GM18909 (cell line): ENCODE measurements at regions not wholly inside any gene's neighbourhood (a gene's known extent, or its start where the extent isn't known, plus 50 kb on each side); places are given as distances from the start of the nearest gene placed in this dataset.
"Not testable (repeated sequence)": the region's sequence is repeated elsewhere in the genome, so short reads cannot be mapped to it uniquely, and the experiment has no call there.

ENCODE experiments used
- ATAC-seq: cut with Tn5 transposase; IDR thresholded peaks from one replicate; pipeline ENCODE4 v1.9.1; 2021; ENCODE audit warnings: mild to moderate bottlenecking; ENCODE audit not compliant: unreplicated experiment, poor library complexity

- ATAC-seq = no peak
Measured at GRCh38 chr2:204386668-204387067, 158.6 kb upstream of the PARD3B start.

- ATAC-seq = no peak
Measured at GRCh38 chr2:204389120-204389519, 156.2 kb upstream of the PARD3B start.

GRCh38 chr2:204389856-204390255 lies 155.4 kb upstream of the PARD3B start:
- no peak for ATAC-seq

DNA sequence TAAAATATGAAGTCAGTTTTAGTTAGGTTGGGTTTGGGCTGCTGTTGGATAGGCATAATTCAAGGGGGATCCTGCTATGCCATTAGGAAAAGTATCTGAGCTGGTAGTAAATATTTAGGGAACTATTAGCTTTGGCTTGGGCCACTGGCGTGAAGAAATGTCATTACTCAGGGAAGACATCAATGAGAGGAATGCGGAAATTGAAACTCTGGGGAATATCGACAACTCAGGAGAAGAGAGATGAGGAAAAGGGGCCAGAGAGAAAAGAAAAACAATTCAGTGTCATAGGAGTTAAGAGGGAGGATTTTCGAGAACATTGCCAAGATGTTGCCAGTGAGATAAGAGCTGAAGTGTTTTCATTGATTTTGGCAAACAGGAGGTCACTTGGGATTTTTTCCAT lies 149.7 kb upstream of the PARD3B start:
- no peak for ATAC-seq

- ATAC-seq = no peak
Measured at GRCh38 chr2:204401114-204401513, 144.2 kb upstream of the PARD3B start.

DNA sequence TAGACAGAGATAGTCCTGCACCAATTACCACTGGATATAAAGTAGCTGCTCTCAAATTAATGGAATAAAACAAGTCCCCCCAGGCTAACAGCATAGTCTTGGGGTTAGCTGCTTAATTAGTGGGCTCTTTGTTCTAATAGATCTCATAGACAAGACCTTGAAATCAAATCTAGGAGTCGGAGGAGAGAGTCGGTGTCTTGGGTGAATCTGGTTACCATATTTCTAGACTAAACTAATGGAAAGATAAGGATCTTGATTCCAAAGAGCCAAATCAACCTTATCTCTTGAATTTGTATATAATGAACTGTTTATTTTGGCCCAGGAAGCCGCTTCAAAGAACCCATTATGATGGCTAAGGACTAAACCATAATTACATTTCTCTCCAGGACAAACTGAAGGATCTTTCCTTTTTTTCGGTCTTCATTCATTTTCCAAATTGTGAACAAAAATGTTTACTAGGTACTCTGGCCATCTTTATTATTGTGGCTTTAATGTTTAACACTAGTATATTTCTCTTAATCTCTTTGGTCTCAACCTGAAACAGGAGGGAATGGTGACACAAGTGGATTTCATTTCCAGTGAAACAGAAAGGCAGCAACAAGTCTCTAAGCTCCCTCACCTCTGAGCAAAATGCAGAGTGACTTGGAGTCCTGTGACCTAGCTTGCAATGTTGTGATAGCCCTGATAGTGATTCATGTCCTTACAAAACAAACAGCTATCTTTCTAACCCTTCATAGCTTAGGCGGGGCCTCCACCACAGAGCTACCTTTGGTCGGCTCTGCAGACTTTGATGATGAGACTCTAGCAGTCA lies 137.9 kb upstream of the PARD3B start:
- no peak for ATAC-seq

GRCh38 chr2:204412782-204413181 lies 132.5 kb upstream of the PARD3B start:
- ATAC-seq = not testable (repeated sequence)

GRCh38 chr2:204415406-204416181 lies 129.7 kb upstream of the PARD3B start:
- ATAC-seq = no peak

DNA sequence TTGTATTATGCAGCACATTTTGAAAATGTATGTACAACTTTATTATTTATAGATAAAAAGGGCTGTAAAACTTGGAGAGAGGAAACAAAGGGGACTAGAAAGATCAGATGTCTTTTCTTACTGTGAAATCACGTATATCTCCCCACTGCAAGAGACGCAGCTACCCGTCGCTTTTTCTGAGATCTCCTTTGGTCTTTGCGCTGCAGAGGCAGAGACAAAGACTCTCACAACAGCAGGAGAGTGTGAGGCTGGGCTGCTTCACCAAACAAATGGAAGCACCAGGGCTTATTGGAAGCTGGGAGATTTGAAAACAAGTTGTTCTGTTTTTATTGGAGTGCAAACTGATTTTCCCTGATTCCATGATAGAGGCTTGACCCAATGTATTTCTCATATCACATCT lies 129.0 kb upstream of the PARD3B start:
- no peak for ATAC-seq

DNA sequence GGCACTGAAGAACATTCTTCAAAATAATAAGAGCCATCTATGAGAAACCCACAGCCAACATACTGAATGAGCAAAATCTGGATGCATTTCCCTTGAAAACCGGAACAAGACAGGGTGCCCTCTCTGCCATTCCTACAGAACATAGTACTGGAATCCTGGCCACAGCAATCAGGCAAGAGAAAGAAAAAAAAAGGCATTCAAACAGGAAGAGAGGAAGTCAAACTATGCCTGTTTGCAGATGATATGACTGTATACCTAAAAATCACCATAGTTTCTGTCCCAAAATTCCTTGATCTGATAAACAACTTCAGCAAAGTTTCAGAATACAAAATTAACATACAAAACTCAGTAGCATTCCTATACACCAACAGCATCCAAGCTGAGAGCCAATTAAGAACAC lies 119.5 kb upstream of the PARD3B start:
- no peak for ATAC-seq

DNA sequence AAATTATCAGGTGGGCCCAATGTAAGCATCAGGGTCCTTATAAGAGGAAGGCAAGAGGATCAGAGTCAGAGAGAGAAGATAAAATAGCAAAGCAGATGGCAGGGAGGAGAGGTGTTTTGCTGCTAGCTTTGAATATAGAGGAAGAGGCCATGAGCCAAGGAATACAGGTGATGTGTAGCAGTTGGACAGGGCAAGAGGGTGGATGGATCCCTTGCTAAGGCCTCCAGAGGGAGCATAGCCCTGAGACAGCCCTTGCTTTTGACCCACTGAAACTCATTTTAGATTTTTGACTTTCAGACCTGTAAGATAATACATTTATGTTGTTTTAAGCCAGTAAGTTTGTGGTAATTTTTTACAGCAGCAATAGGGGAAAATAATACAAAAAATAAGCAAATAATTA lies 116.6 kb upstream of the PARD3B start:
- no peak for ATAC-seq

DNA sequence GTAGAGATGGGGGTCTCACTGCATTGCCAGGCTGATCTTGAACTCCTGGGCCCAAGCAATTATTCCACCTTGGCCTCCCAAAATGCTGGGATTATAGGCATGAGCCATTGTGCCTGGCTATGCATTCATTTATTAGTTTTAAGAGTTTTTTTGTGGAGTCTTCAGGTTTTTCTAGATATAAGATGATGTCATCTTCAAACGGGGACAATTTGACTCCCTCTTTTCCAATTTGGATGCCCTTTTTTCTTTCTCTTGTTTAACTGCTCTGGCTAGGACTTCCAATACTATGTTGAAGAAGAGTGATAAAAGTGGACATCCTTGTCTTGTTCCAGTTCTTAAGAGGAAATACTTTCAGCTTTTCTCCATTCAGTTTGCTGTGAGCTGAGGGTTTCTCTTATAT lies 113.7 kb upstream of the PARD3B start:
- ATAC-seq = no peak

GRCh38 chr2:204432196-204432595 lies 113.1 kb upstream of the PARD3B start:
- no peak for ATAC-seq

- no peak for ATAC-seq
Measured at GRCh38 chr2:204434660-204435462, 110.4 kb upstream of the PARD3B start.

- no peak for ATAC-seq
Measured at GRCh38 chr2:204436230-204436629, 109.0 kb upstream of the PARD3B start.

GRCh38 chr2:204437408-204437807 lies 107.9 kb upstream of the PARD3B start:
- ATAC-seq = no peak

- no peak for ATAC-seq
Measured at GRCh38 chr2:204437815-204438756, 107.2 kb upstream of the PARD3B start.

- ATAC-seq = no peak
Measured at GRCh38 chr2:204441316-204441715, 104.0 kb upstream of the PARD3B start.

GRCh38 chr2:204445149-204445548 lies 100.1 kb upstream of the PARD3B start:
- ATAC-seq = no peak

DNA sequence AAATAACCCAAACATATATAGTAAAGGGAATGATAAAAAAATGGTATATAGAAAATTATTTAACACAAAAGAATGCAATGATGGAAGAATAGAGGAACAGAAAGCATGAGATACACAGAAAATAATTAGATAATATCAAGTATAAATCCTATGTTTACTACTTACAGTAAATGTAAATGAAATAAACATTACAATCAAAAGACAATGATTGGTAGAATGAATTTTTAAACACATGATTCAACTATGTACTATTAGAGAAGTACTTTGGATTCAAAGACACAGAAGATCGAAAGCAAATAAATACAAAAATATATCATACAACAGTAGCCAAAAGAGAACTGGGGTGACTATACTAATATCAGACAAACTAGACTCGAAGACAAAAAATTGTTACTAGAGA lies 97.6 kb upstream of the PARD3B start:
- no peak for ATAC-seq
